WTC11 (cell line): ENCODE measurements at regions not wholly inside any gene's neighbourhood (a gene's known extent, or its start where the extent isn't known, plus 50 kb on each side); places are given as distances from the start of the nearest gene placed in this dataset.
A peak's percentile ranks its signal among the peaks of the same experiment; 100 is the strongest.

Experiments used
- ATAC-seq: fragments of 200-7000 bp; cut with Tn5 transposase; 2 replicates; pipeline ENCODE4 v1.10.0; 2021; ENCODE audit warnings: mild to moderate bottlenecking, moderate library complexity
- CTCF ChIA-PET: fragments of 300-600 bp; sonication (Branson Sonifier 250); formaldehyde crosslinking; loops from one replicate; lab custom pipeline; 2021; ENCODE audit warnings: antibody characterized with exemption; lab: Charles Lee
- POLR2A ChIA-PET: fragments of 350-600 bp; sonication (Branson Sonifier 250); formaldehyde crosslinking; loops from one replicate; lab custom pipeline; 2021; ENCODE audit warnings: antibody characterized with exemption; lab: Charles Lee
- DNase-seq: peaks from one replicate; pipeline ENCODE4 v3.0.0; 2021; ENCODE audit warnings: low spot score
- H3K27ac Mint-ChIP-seq: 2 replicates; pipeline ENCODE4 v1.8.0; 2021; ENCODE audit warnings: mixed read lengths
- H3K27me3 Mint-ChIP-seq: 2 replicates; pipeline ENCODE4 v1.8.0; 2021; ENCODE audit warnings: low read depth, mild to moderate bottlenecking, moderate library complexity, mixed read lengths
- H3K36me3 Mint-ChIP-seq: 2 replicates; pipeline ENCODE4 v1.8.0; 2021; ENCODE audit warnings: mixed read lengths
- H3K4me1 Mint-ChIP-seq: 2 replicates; pipeline ENCODE4 v1.8.0; 2022; ENCODE audit warnings: mixed read lengths
- H3K4me3 Mint-ChIP-seq: 2 replicates; pipeline ENCODE4 v1.8.0; 2021; ENCODE audit warnings: mild to moderate bottlenecking, moderate library complexity, mixed read lengths
- H3K9me3 Mint-ChIP-seq: 2 replicates; pipeline ENCODE4 v1.8.0; 2021; ENCODE audit warnings: mixed read lengths
- ATF1 ChIP-seq: sonication (generic); formaldehyde crosslinking; IDR thresholded peaks from 2 replicates; pipeline ENCODE4 v1.8.1; 2023; ENCODE audit warnings: mild to moderate bottlenecking, moderate library complexity, missing genetic modification reagents
- CREB1 ChIP-seq: sonication (generic); formaldehyde crosslinking; IDR thresholded peaks from 2 replicates; pipeline ENCODE4 v1.8.0; 2023; ENCODE audit warnings: mild to moderate bottlenecking, missing genetic modification reagents
- CREM ChIP-seq: sonication (generic); formaldehyde crosslinking; IDR thresholded peaks from 2 replicates; pipeline ENCODE4 v1.8.1; 2022; ENCODE audit warnings: mild to moderate bottlenecking, missing genetic modification reagents, moderate library complexity
- ELF4 ChIP-seq: sonication (generic); formaldehyde crosslinking; IDR thresholded peaks from 2 replicates; pipeline ENCODE4 v1.8.1; 2022; ENCODE audit warnings: low read depth, mild to moderate bottlenecking, moderate library complexity, missing genetic modification reagents
- FOXP1 ChIP-seq: sonication (generic); formaldehyde crosslinking; IDR thresholded peaks from 2 replicates; pipeline ENCODE4 v1.8.0; 2022; ENCODE audit warnings: missing genetic modification reagents, mild to moderate bottlenecking, moderate library complexity, borderline replicate concordance
- KAT7 ChIP-seq: sonication (generic); formaldehyde crosslinking; IDR thresholded peaks from 2 replicates; pipeline ENCODE4 v1.8.1; 2023; ENCODE audit warnings: missing genetic modification reagents, mild to moderate bottlenecking, borderline replicate concordance
- MXD4 ChIP-seq: fragments of 250-450 bp; sonication (Bioruptor Pico); IDR thresholded peaks from 2 replicates; pipeline ENCODE4 v1.8.0; 2021; ENCODE audit warnings: mild to moderate bottlenecking, moderate library complexity, borderline replicate concordance
- MYBL2 ChIP-seq: sonication (generic); formaldehyde crosslinking; IDR thresholded peaks from 2 replicates; pipeline ENCODE4 v1.8.1; 2023; ENCODE audit warnings: mild to moderate bottlenecking, moderate library complexity, missing genetic modification reagents
- NFE2L1 ChIP-seq: sonication (generic); formaldehyde crosslinking; IDR thresholded peaks from 2 replicates; pipeline ENCODE4 v1.8.1; 2023; ENCODE audit warnings: missing genetic modification reagents
- NR1H2 ChIP-seq: sonication (generic); formaldehyde crosslinking; IDR thresholded peaks from 2 replicates; pipeline ENCODE4 v1.9.0; 2021; ENCODE audit warnings: mild to moderate bottlenecking, moderate library complexity, missing genetic modification reagents
- RORB ChIP-seq: fragments of 250-450 bp; sonication (Bioruptor Pico); IDR thresholded peaks from 2 replicates; pipeline ENCODE4 v1.9.0; 2021; ENCODE audit warnings: mild to moderate bottlenecking
- ZNF263 ChIP-seq: sonication (generic); formaldehyde crosslinking; IDR thresholded peaks from 2 replicates; pipeline ENCODE4 v1.8.1; 2022; ENCODE audit warnings: low read depth, mild to moderate bottlenecking, moderate library complexity, missing genetic modification reagents
- ZNF396 ChIP-seq: fragments of 250-450 bp; sonication (Bioruptor Pico); IDR thresholded peaks from 2 replicates; pipeline ENCODE4 v1.8.0; 2021; ENCODE audit warnings: mild to moderate bottlenecking, moderate library complexity, borderline replicate concordance
- TF ChIP-seq, protein P1 (sequence below): sonication (generic); formaldehyde crosslinking; IDR thresholded peaks from 2 replicates; pipeline ENCODE4 v1.8.1; 2022; ENCODE audit warnings: mild to moderate bottlenecking, moderate library complexity, missing genetic modification reagents
- TF ChIP-seq, protein P2 (sequence below): fragments of 250-450 bp; sonication (Bioruptor Pico); IDR thresholded peaks from 2 replicates; pipeline ENCODE4 v1.9.0; 2021; ENCODE audit warnings: mild to moderate bottlenecking, borderline replicate concordance
- TF ChIP-seq, protein P3 (sequence below): sonication (generic); formaldehyde crosslinking; IDR thresholded peaks from 2 replicates; pipeline ENCODE4 v1.8.0; 2022; ENCODE audit warnings: missing genetic modification reagents
- TF ChIP-seq, protein P4 (sequence below): sonication (generic); formaldehyde crosslinking; IDR thresholded peaks from 2 replicates; pipeline ENCODE4 v1.8.1; 2023; ENCODE audit warnings: mild to moderate bottlenecking, missing genetic modification reagents, moderate library complexity
- TF ChIP-seq, protein P5 (sequence below): sonication (generic); formaldehyde crosslinking; IDR thresholded peaks from 2 replicates; pipeline ENCODE4 v1.8.1; 2023; ENCODE audit warnings: mild to moderate bottlenecking, missing genetic modification reagents, moderate library complexity
- TF ChIP-seq, protein P6 (sequence below): sonication (generic); formaldehyde crosslinking; IDR thresholded peaks from 2 replicates; pipeline ENCODE4 v1.8.1; 2022; ENCODE audit warnings: missing genetic modification reagents, borderline replicate concordance

DNA sequence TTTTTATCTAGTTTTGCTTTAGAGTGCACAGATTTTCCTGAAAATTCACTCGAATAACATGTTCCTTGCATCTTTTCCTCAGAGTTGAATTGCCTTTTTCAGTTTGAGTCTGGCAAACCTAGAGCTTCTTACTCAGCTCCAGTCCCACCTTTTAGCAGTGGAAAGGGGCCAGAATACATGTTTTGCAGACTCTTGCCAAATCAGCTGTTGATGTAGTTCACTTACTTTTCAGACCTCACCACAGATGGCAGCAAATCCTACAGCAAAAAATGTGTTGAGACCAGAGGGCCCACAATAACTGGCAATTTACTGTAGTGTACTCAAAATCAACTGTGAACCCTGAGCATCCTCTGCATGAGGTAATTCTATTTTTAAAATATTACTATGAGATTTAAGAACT, 545.2 kb upstream of the ACO1 start:
- Mint-ChIP-seq H3K27ac (no peak overlapping the region), H3K27me3 (no peaks in the 10 kb centered on the region), H3K9me3 (no peaks in the 10 kb centered on the region), H3K36me3 (no peaks in the 10 kb centered on the region), H3K4me3 (no peak overlapping the region), H3K4me1 (peaks cover 10% of the 10 kb centered on the region)
- TF ChIP-seq, protein P1, sequence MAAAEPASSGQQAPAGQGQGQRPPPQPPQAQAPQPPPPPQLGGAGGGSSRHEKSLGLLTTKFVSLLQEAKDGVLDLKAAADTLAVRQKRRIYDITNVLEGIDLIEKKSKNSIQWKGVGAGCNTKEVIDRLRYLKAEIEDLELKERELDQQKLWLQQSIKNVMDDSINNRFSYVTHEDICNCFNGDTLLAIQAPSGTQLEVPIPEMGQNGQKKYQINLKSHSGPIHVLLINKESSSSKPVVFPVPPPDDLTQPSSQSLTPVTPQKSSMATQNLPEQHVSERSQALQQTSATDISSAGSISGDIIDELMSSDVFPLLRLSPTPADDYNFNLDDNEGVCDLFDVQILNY (CRISPR knock-in tag), result no peak
- no peak for TF ChIP-seq ELF4 (CRISPR knock-in tag)
- TF ChIP-seq CREM, result no peak
- TF ChIP-seq NFE2L1 (CRISPR knock-in tag), result no peak
- TF ChIP-seq, protein P2, sequence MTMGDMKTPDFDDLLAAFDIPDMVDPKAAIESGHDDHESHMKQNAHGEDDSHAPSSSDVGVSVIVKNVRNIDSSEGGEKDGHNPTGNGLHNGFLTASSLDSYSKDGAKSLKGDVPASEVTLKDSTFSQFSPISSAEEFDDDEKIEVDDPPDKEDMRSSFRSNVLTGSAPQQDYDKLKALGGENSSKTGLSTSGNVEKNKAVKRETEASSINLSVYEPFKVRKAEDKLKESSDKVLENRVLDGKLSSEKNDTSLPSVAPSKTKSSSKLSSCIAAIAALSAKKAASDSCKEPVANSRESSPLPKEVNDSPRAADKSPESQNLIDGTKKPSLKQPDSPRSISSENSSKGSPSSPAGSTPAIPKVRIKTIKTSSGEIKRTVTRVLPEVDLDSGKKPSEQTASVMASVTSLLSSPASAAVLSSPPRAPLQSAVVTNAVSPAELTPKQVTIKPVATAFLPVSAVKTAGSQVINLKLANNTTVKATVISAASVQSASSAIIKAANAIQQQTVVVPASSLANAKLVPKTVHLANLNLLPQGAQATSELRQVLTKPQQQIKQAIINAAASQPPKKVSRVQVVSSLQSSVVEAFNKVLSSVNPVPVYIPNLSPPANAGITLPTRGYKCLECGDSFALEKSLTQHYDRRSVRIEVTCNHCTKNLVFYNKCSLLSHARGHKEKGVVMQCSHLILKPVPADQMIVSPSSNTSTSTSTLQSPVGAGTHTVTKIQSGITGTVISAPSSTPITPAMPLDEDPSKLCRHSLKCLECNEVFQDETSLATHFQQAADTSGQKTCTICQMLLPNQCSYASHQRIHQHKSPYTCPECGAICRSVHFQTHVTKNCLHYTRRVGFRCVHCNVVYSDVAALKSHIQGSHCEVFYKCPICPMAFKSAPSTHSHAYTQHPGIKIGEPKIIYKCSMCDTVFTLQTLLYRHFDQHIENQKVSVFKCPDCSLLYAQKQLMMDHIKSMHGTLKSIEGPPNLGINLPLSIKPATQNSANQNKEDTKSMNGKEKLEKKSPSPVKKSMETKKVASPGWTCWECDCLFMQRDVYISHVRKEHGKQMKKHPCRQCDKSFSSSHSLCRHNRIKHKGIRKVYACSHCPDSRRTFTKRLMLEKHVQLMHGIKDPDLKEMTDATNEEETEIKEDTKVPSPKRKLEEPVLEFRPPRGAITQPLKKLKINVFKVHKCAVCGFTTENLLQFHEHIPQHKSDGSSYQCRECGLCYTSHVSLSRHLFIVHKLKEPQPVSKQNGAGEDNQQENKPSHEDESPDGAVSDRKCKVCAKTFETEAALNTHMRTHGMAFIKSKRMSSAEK, result no peak
- no peak for TF ChIP-seq NR1H2 (CRISPR knock-in tag)
- no peak for TF ChIP-seq CREB1 (CRISPR knock-in tag)
- no peak for TF ChIP-seq MXD4 (CRISPR knock-in tag)
- TF ChIP-seq, protein P3, sequence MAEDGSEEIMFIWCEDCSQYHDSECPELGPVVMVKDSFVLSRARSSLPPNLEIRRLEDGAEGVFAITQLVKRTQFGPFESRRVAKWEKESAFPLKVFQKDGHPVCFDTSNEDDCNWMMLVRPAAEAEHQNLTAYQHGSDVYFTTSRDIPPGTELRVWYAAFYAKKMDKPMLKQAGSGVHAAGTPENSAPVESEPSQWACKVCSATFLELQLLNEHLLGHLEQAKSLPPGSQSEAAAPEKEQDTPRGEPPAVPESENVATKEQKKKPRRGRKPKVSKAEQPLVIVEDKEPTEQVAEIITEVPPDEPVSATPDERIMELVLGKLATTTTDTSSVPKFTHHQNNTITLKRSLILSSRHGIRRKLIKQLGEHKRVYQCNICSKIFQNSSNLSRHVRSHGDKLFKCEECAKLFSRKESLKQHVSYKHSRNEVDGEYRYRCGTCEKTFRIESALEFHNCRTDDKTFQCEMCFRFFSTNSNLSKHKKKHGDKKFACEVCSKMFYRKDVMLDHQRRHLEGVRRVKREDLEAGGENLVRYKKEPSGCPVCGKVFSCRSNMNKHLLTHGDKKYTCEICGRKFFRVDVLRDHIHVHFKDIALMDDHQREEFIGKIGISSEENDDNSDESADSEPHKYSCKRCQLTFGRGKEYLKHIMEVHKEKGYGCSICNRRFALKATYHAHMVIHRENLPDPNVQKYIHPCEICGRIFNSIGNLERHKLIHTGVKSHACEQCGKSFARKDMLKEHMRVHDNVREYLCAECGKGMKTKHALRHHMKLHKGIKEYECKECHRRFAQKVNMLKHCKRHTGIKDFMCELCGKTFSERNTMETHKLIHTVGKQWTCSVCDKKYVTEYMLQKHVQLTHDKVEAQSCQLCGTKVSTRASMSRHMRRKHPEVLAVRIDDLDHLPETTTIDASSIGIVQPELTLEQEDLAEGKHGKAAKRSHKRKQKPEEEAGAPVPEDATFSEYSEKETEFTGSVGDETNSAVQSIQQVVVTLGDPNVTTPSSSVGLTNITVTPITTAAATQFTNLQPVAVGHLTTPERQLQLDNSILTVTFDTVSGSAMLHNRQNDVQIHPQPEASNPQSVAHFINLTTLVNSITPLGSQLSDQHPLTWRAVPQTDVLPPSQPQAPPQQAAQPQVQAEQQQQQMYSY (CRISPR knock-in tag), result no peak
- no peak for TF ChIP-seq ATF1 (CRISPR knock-in tag)
- TF ChIP-seq FOXP1 (CRISPR knock-in tag), result no peak
- TF ChIP-seq, protein P4, sequence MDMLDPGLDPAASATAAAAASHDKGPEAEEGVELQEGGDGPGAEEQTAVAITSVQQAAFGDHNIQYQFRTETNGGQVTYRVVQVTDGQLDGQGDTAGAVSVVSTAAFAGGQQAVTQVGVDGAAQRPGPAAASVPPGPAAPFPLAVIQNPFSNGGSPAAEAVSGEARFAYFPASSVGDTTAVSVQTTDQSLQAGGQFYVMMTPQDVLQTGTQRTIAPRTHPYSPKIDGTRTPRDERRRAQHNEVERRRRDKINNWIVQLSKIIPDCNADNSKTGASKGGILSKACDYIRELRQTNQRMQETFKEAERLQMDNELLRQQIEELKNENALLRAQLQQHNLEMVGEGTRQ (CRISPR knock-in tag), result no peak
- no peak for TF ChIP-seq RORB (CRISPR knock-in tag)
- TF ChIP-seq ZNF263 (CRISPR knock-in tag), result no peak
- no peak for TF ChIP-seq ZNF396 (CRISPR knock-in tag)
- TF ChIP-seq, protein P5, sequence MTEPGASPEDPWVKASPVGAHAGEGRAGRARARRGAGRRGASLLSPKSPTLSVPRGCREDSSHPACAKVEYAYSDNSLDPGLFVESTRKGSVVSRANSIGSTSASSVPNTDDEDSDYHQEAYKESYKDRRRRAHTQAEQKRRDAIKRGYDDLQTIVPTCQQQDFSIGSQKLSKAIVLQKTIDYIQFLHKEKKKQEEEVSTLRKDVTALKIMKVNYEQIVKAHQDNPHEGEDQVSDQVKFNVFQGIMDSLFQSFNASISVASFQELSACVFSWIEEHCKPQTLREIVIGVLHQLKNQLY, result no peak
- TF ChIP-seq MYBL2 (CRISPR knock-in tag), result no peak
- TF ChIP-seq, protein P6, sequence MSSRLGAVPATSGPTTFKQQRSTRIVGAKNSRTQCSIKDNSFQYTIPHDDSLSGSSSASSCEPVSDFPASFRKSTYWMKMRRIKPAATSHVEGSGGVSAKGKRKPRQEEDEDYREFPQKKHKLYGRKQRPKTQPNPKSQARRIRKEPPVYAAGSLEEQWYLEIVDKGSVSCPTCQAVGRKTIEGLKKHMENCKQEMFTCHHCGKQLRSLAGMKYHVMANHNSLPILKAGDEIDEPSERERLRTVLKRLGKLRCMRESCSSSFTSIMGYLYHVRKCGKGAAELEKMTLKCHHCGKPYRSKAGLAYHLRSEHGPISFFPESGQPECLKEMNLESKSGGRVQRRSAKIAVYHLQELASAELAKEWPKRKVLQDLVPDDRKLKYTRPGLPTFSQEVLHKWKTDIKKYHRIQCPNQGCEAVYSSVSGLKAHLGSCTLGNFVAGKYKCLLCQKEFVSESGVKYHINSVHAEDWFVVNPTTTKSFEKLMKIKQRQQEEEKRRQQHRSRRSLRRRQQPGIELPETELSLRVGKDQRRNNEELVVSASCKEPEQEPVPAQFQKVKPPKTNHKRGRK (CRISPR knock-in tag), result no peak
- TF ChIP-seq KAT7 (CRISPR knock-in tag), result no peak
- ChIA-PET CTCF (interaction anchor here (0.6 to 0.7 kb wide), 2 partner anchors 14 to 412 kb away, joined by 3 read pairs; no protein-coding TSS in a partner anchor), POLR2A (no interaction called here)
- ATAC-seq, result peak; percentile 67
- no peak for DNase-seq
